Stimulated activated CD4-positive, alpha-beta T cell treated with anti-CD3 and anti-CD28 coated beads, Interleukin-2, amount 100 ng/mL, for 24 hours (primary cell): ENCODE measurements at regions not wholly inside any gene's neighbourhood (a gene's known extent, or its start where the extent isn't known, plus 50 kb on each side); places are given as distances from the start of the nearest gene placed in this dataset.
"Not testable (repeated sequence)": the region's sequence is repeated elsewhere in the genome, so short reads cannot be mapped to it uniquely, and the experiment has no call there.

Experiments
- DNase-seq, 2 donors: peaks; one replicate each; pipeline ENCODE4 v3.0.0-alpha.2; 2020

DNA sequence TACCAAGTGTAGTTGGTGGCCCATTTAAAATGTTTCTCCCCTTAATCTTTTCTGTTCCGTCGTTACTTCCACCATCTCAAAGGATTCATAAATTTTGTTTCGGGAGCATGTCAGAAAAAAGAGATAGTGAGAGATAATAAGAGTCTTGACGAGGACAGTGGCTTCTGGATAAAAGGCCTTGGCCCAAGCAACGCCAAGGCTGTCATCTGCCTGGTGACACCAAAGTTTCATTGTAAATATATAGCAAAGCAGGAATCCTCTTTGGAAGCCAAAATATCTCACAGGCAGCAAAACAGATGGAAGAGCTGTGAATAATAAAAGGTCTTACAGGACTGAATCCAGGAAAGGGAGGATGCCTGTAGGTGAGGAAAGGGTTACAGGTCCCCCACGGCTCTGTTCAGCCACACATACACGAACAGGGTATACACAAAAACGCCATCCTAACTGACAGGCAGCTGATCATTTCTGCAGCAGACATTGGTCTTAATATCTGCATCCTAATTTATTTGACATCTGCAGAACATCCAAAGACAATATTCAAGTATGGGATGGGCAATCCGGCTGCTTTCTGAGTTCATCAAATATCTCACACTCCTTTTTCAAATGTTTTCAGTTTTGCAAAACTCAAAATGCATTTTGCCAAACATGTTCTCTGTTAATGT lies 382.8 kb downstream of the OSR1 start:
- DNase-seq, result no peak

DNA sequence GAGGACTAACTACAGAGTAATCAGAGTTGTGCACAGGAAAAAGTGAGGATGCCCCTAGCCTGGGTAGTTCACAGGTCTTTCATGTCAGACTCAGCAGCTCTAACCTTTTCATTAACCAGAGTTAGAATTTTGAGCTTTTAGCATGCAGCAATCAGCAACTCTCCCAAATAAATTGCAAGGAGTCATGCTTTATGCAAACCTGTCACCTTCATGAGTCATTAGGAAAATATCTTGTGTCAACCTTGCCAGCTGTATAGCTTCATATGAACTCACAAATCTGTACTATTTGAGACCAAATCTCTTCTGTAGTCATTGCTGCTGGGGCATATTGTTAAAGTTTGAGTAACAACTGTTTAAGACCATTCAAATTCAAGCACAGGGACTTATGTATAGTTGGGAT lies 382.3 kb upstream of the NT5C1B start:
- DNase-seq, result no peak

DNA sequence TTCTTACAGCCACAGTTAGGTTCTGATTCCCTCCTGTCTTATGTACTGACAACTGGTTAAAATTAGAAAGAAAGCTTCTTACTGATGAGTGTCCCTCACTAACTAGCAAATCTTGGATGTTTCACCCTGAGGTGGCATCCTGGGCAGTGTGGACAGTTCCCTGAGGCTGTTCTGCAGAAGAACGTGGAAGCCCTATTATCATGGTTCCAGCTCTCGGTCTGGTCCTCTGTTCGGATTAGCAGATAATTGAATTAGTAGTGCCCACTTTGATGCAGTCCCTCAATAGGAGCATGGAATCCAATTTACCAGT lies 381.7 kb upstream of the NT5C1B start:
- no peak for DNase-seq

DNA sequence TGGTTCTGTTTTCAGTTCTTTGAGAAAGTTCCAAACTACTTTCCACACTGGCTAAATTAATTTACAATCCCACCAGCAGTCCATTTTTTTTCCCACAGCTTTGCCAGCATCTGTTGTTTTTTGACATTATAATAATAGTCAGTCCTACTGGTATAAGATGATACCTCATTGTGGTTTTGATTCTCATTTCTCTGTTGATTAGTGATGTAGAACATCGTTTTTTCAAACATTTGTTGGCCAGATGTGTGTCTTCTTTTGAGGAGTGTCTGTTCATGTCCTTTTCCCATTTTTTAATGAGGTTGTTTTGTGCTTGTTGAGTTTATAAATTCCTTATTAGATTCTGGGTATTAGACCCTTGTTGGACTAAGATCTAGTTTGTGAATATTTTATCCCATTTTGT lies 376.8 kb upstream of the NT5C1B start:
- no peak for DNase-seq

DNA sequence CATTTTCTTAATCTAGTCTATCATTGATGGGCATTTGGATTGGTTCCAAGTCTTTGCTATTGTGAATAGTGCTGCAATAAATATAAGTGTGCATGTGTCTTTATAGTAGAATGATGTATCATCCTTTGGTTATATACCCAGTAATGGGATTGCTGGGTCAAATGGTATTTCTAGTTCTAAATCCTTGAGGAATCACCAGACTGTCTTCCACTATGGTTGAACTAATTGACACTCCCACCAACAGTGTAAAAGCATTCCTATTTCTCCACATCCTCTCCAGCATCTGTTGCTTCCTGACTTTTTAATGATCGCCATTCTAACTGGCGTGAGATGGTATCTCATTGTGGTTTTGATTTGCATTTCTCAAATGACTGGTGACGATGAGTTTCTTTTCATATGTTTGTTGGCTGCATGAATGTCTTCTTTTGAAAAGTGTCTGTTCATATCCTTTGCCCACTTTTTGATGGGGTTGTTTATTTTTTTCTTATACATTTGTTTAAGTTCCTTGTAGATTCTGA lies 374.4 kb upstream of the NT5C1B start:
- DNase-seq, result not testable (repeated sequence)

DNA sequence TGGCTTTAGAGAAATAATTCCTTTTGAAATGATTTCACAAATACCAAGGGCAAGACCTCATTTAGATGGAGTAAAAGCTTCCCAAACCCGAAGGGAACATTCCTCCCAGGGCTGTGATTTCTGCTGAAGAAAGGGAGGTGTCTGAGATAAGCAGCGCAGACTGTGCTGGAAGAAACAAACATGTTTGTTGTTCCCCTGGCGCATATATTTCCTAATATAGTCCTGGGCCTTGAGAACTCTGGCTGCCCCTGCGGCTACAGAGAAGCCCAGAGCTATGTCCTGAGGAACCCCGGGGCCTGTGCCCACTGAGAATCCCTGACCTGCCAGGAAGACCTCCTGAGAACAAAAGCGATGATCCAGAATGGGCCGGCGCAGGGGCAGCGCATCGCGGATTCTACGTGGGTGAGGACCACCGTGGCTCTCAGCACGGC lies 372.6 kb upstream of the NT5C1B start:
- no peak for DNase-seq

DNA sequence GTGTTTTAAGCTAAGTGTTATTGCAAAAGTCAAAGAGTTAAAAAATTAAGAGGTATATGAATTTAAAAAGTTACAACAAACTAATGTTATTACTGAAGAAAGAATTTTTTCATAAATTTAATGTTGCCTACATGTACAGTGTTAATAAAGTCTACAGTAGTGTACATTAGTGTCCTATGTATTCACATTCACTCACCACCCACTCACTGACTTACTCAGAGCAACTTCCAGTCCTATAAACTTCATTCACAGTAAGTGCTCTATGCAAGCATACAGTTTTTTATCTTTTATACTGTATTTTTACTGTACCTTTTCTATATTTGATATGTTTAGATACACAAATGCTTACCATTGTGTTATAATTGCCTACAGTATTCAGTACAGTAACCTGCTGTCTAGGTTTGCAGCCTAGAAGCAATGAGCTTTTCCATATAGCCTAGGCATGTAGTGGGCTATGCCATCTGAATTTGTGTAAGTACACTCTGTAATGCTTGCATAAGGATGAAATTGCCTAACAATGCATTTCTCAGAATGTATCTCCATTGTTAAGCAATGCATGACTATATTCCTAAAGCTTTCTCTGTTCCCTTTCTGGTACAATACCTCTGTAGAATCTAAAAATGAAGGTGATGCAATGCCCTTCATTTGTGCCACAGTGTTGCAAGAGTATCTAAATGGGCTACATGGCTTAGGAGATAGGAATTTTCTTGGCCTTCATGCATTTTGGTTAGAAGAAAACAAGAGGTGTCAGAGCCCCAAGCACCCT lies 370.8 kb upstream of the NT5C1B start:
- no peak for DNase-seq

DNA sequence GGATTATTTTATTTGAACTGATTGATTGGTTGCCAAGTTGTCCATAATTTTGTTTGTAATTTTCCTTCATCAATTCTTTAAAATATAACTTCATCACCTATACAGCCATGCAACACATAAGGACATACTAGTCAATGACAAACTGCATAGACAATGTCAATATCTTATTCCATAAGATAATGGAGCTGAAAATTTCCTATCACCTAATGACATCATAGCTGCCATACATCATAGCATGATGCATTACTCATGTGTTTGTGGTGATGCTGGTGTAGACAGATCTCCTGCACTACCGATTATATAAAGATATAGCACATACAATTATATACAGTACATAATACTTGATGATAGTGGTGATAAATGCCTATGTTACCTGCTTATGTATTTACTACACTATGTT lies 369.8 kb upstream of the NT5C1B start:
- no peak for DNase-seq

DNA sequence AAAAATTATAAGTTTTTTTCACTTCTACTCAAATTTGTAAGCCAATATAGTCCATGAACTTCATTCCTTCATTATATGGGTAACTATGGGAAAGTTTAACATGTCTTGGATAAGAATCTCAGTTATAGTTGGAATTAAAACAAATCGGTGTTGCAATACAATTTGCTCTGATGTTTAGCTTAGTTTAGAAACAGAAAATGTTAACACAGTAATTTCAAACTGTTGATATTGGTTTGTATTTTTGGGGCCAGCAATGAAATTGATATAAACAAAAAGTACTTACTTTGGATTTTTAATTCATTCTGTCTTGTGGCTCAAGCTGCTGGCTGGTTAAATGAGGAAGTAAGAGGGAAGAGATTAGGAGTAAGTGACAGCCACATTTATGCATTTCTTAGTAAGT lies 368.5 kb upstream of the NT5C1B start:
- no peak for DNase-seq

DNA sequence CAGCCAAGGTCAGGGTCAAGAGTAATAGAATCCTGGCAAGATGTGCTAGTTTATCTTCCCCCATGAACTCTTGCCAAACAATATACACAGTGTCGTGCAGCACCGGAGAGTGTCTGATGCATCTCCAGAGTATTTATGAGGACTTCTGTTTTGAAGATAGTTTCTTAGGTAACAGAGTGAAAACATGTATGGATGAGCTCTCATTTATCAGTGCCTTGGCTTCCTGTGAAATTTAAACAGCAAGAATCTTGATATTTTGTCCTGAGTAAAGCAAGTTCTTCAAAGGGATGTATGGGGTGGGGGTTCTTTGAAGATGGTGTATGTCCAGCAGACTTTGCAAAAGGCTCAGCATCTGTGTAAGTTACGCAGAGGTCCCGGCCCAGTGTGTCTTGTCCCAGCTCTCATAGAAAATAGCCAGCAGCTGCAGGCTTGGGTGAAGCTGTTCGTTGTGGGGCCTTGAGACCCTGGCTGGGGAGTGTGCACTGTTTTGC lies 361.0 kb upstream of the NT5C1B start:
- no peak for DNase-seq

DNA sequence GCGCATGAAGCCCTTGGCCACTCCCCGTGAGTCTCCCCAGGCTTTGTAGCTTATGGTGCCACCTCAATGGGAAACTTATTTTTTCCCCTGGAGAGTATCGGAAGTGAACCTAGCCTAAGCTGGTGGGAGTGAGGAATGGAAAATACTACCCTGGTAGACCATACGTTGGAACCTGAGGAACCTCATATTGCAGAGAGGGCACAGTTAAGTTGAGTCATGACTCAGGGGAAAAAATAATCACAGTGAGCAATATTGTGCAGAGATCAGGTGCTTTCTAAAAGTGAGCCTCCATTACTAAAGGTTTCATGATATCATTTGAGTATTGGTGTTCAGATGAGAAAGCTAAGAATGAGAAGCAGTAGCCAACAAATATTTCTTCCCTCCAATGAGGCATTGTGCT lies 360.5 kb upstream of the NT5C1B start:
- no peak for DNase-seq

DNA sequence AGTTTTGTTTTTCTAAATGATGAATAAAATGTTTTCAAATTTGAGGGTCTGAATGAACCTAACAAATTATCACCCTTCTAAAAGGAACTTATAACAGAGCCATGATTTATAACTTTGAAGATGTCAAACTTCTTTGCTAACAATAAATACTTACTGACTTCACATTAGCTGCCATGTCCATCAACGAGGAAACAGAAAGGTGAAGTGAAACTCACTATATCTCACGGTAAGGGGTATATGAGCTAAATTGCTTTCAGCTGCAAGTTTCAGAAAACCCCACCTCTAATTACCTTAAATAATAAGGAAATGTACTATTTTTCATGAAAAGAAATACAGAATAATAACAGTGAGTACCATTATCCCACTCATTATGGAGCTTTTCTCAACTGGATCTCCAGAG lies 350.8 kb upstream of the NT5C1B start:
- DNase-seq, result no peak

DNA sequence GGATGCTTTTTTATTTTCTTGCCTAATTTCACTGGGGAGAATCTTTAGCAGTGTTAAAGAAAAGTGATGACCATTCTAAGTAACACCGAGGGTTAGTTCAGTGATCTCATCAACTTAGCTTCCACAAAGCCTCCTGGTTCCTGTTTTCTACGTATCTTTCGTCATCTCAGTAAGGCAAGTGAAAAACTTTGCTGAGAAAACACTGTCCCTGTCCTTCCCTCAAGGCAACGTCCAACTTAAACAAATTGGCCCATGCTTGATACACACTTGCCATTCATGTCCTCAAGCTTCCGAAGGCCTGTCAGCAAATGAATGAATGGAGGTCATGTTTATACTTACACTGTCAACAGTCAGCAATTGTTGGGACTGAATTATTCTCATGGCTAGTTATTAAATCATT lies 350.4 kb upstream of the NT5C1B start:
- not testable (repeated sequence) for DNase-seq

DNA sequence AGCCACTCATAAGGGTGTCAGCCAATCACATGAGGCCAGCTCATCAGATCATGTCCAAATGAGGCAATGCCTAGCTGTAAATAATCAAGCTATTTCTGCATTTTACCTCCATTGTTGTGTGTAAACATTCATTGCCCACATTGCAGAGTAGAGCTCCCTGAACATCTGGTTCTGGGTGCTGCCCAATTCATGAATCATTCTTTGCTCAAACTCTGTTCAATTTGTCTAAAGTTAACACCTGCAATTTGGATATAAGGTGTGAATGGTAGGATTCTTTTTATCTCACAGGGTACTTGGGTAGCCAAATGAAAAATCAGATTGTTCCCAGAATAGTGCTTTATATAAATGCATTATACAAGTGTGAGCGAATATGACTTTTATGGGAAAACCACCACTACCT lies 345.5 kb upstream of the NT5C1B start:
- no peak for DNase-seq

DNA sequence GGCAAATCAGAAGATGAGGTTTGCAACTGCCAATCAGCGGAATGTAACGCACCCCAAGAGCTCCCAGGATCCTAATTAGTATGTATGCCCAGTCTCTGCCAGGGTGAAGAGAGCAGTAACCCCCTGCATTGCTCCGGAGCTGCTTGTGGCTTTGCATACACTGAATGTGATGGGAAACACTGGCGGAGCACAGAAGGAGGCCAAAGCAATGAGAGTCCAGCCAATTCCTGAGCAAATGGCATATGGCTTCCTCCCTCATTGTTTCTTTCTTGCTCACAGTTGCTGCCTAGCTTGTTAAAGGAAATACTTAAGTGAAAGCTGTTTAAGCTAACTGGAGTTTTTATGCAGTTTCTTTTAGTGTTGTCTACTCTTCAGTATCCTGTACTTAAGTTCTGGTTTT lies 343.5 kb upstream of the NT5C1B start:
- no peak for DNase-seq

DNA sequence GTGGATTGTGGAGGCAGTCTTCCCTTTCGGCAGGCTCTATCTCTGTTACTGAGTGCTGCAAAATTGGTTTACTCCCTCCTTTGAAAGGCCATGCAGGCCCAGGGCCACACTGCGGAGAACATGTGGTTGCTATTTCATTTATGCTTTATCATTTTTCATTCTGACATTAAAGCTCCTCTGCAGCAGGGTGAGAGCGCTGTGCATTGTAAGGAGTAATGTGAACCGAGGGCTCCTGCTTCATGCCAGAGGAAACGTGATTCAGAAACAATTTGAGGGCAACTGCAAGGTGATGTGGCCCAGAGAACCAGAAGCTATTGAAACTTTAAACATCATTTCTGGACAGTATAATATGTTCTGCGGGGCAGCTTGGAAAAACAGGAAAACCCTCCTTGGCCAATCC lies 341.6 kb upstream of the NT5C1B start:
- DNase-seq, result no peak

DNA sequence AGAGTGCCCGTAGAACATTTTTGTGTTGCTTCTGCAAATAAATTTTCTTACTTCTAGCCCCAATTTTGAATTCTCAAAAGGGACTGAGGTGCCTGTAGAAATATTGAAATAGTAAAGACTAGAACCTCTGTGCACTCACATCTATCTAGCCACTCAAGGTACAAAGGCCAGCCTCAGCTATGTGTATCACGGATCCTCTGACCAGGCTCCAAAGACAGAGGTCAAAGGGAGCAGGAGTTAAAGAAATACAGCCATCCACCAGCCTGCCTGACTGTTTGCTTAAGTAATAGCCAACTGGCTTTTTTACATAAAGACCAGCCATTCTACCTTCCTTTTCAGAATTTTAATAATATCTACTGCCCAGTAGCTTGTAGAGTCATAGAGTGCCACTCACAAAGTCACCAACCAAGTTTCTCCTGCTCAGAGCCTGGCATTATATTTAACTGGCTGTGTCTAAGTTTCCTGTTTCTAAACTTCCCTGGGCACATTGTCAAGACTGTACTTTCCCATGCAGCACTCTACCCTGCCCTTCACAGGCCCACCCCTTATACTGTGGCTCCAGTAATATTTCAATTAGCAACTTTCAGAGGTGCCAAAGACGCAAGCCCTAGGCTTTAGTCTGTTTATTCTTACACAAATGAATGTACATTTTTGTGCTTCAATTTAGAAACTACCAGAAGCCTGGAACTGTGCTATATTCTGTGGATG lies 338.3 kb upstream of the NT5C1B start:
- no peak for DNase-seq

DNA sequence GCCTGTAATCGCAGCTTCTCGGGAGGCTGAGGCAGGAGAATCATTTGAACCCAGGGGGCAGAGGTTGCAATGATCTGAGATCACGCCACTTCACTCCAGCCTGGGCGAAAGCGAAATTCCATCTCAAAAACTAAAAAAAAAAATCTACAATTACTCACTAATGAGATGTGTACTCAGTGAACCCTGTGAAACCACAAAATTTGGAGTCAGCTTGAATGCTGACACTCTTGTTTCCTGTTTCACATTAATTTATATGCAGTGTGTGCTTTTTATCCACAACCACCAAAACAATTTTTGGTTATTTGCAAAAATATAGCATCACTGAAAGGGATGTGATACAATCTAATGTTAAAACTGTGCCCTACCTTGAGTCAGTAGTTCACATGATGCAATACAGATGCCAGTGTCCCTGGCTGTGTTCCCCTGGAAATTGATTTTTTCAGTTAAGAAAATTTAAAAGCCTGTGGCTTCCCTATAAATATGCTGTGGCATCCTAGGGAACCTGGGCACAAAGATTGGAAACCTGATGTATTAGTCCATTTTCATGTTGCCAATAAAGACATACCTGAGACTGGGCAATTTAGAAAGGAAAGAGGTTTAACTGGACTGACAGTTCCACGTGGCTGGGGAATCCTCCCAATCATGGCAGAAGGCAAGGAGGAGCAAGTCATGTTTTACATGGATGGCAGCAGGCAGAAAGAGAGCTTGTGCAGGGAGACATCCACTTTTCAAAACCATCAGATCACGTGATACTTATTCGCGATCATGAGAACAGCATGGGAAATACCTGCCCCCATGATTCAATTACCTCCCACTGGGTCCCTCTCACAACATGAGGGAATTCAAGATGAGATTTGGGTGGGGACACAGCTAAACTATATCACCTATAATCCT lies 337.5 kb upstream of the NT5C1B start:
- no peak for DNase-seq

DNA sequence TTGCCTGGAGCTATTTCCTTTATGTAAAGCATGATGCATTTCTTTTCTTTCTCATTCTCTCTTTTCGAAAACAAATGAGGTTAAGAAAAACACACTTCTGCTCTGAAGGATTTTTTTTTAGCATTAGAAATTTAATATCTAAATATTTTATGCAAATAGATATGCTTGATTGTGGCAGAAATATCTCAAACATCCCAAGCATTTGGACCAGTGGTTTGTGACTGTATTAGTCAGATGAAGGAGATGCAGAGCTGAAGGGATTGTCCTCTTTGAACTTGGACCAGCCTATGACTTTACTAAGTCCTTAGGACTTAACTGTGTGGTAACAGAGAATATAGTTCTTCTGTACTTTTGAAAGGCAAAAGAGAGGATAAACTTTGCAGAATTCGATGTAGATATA lies 335.9 kb upstream of the NT5C1B start:
- no peak for DNase-seq

DNA sequence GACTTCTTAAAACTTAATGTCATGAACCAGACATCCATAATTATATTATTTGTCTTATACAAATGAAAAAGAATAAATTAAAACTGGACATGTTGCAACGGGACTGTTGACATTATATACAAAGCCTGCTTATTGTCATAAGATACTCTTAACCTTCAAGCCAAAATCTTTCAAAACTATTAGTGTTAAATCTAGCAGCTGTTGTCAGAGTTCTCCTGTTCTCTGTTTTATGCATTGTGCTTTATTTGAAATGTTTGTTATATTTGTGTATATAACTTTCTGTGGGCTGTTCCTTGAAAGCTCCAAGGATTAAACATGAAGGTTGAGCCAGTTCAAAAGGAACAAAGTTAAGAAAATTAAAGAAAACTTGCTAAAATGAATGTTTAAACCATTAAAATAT lies 335.5 kb upstream of the NT5C1B start:
- no peak for DNase-seq

DNA sequence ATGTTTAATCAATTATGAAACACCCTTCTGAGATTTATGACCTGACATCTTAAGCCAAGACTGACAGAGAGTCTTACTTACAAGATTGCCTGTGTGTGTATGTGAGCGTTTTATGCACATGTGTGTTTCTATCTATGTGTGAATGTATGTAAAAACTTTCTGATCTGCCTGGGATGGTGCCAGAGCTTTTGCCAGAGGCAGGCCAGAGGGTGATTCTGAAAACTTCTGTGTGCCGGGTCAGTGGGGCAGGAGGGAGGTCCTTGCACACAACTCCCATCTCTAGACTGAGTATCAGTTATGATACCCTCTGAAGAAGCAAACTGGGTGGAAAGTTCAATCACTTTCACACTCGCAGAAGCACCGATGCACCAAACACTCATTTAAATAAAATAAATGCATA lies 335.0 kb upstream of the NT5C1B start:
- DNase-seq, result no peak

DNA sequence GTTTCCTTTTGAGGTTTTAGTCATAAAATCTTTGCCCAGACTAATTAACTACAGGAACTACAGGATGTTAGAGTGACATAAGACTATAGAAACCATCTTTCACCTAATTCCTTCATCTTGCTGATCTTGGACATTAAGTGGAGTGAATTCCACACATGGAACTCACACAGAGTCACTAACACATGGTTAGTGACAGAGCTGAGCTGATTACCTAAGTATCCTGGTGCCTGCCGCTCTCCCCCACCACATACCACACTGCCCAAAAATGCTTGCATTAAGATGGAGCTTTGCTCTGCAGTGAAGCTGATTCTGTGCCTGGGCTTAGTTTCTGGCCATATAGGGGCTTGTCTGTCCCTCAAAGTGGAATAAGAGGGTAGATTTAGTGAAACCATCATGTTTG lies 332.9 kb upstream of the NT5C1B start:
- DNase-seq, result no peak

DNA sequence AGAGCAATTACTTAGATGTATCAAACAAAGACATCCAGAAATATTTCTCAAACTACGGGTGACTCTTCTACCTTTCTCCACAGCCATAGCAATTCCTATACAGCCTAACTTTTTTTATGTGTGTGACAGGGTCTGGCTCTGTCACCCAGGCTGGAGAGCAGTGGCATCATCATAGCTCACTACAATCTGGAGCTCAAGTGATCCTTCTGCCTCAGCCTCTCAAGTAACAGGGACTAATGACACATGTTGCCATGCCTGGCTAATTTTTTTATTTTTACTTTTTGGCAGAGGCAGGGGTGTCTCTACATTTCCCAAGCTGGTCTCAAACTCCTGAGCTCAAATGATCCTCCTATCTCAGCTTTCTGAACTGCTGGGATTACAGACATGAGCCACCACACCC lies 328.9 kb upstream of the NT5C1B start:
- DNase-seq, result no peak
